ENCODE measurements at regions not wholly inside any gene's neighbourhood (a gene's known extent, or its start where the extent isn't known, plus 50 kb on each side); places are given as distances from the start of the nearest gene placed in this dataset.

DNA sequence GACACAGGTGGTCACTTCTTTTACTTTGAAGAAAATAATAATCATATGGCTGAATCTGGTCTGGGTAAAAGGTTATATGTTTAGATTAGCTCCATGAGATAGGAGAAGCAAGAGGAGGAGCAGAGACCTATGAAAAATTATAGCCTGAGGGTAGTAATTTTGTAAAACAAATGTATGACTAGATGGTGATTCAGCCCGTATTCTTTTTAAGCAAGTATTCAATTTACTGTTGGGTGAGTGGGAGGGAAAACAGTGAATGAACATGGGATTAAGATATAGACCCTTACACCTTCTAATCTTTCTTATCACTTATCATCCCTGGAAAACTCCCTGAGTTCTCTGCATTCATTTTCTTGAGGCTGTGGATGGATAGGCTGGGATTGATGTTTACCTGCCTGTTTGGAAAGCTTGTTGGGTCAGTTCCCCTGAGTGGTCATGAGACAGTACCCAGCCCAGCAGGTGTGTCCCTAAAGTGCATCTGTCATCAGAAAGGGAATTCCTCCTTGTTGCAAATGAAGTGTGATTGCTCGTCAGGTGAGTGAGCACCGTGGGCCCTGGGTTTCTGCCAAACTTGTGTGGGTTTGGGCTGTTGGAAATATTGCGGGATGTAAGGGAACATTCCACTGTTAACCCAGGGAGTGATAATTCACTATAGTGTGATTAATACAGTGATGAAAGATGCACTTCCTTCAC, 101.2 kb upstream of the GDNF start:
- Histone ChIP-seq H2AFZ (ENCODE audit: low read length) (no peak overlapping the region), H3K4me3 (ENCODE audit: low read depth, low read length, poor library complexity, severe bottlenecking) (no peak overlapping the region), H3K4me2 (ENCODE audit: low read length) (no peak overlapping the region), H4K20me1 (ENCODE audit: insufficient read depth, low read length) (no peaks in the 10 kb centered on the region), H3K27ac (ENCODE audit: low read depth, low read length, poor library complexity, severe bottlenecking) (no peak overlapping the region), H3K79me2 (ENCODE audit: insufficient read depth, low read depth, low read length) (no peaks in the 10 kb centered on the region), H3K9me3 (ENCODE audit: low read length) (no peaks in the 10 kb centered on the region), H3K36me3 (ENCODE audit: insufficient read depth, low read length) (no peaks in the 10 kb centered on the region), H3K4me1 (ENCODE audit: insufficient read depth, low read length, poor library complexity, severe bottlenecking) (no peaks in the 10 kb centered on the region), H3K9me2 (ENCODE audit: insufficient read depth, low read length) (no peaks in the 10 kb centered on the region; the same call in 1 of the 2 replicates)
- BruUV-seq (replicated peaks): no TSS peak
- intact Hi-C loops (cut with micrococcal nuclease; ENCODE audit: unreplicated experiment): no loop called here
- ChIA-PET CTCF (ENCODE audit: unreplicated experiment) (no interaction called here), POLR2A (no interaction called here)
- DNase-seq (ENCODE audit: low spot score): no peak
- TF ChIP-seq, protein P1, sequence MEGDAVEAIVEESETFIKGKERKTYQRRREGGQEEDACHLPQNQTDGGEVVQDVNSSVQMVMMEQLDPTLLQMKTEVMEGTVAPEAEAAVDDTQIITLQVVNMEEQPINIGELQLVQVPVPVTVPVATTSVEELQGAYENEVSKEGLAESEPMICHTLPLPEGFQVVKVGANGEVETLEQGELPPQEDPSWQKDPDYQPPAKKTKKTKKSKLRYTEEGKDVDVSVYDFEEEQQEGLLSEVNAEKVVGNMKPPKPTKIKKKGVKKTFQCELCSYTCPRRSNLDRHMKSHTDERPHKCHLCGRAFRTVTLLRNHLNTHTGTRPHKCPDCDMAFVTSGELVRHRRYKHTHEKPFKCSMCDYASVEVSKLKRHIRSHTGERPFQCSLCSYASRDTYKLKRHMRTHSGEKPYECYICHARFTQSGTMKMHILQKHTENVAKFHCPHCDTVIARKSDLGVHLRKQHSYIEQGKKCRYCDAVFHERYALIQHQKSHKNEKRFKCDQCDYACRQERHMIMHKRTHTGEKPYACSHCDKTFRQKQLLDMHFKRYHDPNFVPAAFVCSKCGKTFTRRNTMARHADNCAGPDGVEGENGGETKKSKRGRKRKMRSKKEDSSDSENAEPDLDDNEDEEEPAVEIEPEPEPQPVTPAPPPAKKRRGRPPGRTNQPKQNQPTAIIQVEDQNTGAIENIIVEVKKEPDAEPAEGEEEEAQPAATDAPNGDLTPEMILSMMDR (conservative IDR thresholded peaks at IDR 0.05; ENCODE audit: low read length): no peak
- TF ChIP-seq EZH2phosphoT487 (IDR thresholded peaks at IDR 0.05; ENCODE audit: borderline replicate concordance, low read depth, low read length): no peak

DNA sequence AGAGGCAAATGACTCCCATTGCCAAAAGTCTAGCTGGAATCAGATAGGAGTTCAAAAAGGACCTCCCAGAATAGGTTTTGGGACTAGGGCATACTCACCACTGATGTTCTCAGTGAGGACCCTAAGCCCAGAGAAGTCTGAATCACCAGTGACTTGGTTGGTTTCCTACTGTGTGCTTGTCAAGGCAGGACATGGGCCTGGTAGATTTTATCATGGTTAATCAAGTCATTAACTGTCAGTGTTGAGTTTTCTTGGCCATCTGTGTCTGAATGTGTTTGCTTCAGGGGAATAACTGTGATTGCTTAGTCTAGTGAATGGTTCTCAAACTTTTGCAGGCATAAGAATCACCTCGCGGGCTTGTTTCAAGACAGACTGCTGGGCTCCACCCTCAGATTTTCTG, 99.0 kb upstream of the GDNF start:
- Histone ChIP-seq H4K20me1 (ENCODE audit: insufficient read depth, low read length) (no peaks in the 10 kb centered on the region), H3K4me3 (ENCODE audit: low read depth, low read length, poor library complexity, severe bottlenecking) (no peak overlapping the region), H2AFZ (ENCODE audit: low read length) (no peak overlapping the region), H3K9me2 (ENCODE audit: insufficient read depth, low read length) (no peaks in the 10 kb centered on the region; the same call in 1 of the 2 replicates), H3K4me1 (ENCODE audit: insufficient read depth, low read length, poor library complexity, severe bottlenecking) (no peaks in the 10 kb centered on the region), H3K36me3 (ENCODE audit: insufficient read depth, low read length) (no peaks in the 10 kb centered on the region), H3K27ac (ENCODE audit: low read depth, low read length, poor library complexity, severe bottlenecking) (no peak overlapping the region), H3K4me2 (ENCODE audit: low read length) (no peak overlapping the region), H3K79me2 (ENCODE audit: insufficient read depth, low read depth, low read length) (no peaks in the 10 kb centered on the region), H3K9me3 (ENCODE audit: low read length) (no peaks in the 10 kb centered on the region)
- intact Hi-C loops (cut with micrococcal nuclease; ENCODE audit: unreplicated experiment): no loop called here
- no TSS peak for BruUV-seq (replicated peaks)
- ChIA-PET CTCF (ENCODE audit: unreplicated experiment) (no interaction called here), POLR2A (no interaction called here)
- no peak for DNase-seq (ENCODE audit: low spot score)
- TF ChIP-seq, protein P1 (conservative IDR thresholded peaks at IDR 0.05; ENCODE audit: low read length): no peak
- TF ChIP-seq EZH2phosphoT487 (IDR thresholded peaks at IDR 0.05; ENCODE audit: borderline replicate concordance, low read depth, low read length): no peak

DNA sequence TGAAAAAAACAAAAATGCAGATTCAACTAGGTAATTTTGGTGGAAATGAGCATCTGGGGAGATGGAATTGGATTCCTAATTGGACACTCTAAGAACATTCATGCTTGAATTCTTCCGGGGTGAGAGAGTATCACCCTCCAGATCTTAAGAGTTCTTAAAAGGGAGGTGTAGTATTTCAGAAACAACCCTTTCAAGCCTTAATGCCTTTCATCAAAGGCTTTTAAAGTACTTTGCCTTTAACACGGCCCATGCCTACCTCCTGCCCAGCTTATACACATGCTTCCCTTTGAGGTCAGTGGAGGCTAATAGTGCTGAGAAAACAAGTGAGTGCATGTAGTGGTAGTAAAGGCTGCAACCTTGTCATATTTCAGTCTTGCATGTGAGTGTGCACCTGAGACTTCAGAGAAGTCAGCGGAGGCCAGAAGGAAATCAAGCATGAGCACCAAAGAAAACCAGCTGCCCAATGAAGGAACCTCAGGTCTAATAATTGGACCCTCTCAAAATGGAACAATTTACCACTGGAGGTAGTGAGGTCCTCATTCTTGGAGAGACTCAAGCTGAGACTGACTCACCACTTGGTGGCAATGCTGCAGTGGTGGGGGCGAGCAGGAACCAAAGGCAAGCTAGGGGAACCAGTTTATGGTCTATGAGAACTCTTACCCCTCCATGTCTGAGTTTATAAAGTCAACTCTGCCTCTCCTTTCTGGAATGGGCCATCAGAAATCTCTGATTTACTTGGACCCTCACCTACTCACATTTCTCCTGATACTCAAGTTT, 98.4 kb upstream of the GDNF start:
- no peak overlapping the region for H2AFZ ChIP-seq (ENCODE audit: low read length)
- H3K9me2 ChIP-seq (ENCODE audit: insufficient read depth, low read length): no peaks in the 10 kb centered on the region; the same call in 1 of the 2 replicates
- no peak for DNase-seq (ENCODE audit: low spot score)
- ChIA-PET CTCF (ENCODE audit: unreplicated experiment) (no interaction called here), POLR2A (interaction anchor here (0.5 kb wide), 1 partner anchor 43 kb away, joined by 3 read pairs; no protein-coding TSS in a partner anchor)
- H3K4me1 ChIP-seq (ENCODE audit: insufficient read depth, low read length, poor library complexity, severe bottlenecking): no peaks in the 10 kb centered on the region
- no peak overlapping the region for H3K4me3 ChIP-seq (ENCODE audit: low read depth, low read length, poor library complexity, severe bottlenecking)
- BruUV-seq (replicated peaks): no TSS peak
- intact Hi-C loops (cut with micrococcal nuclease; ENCODE audit: unreplicated experiment): no loop called here
- no peak overlapping the region for H3K27ac ChIP-seq (ENCODE audit: low read depth, low read length, poor library complexity, severe bottlenecking)
- TF ChIP-seq, protein P1 (conservative IDR thresholded peaks at IDR 0.05; ENCODE audit: low read length): no peak
- TF ChIP-seq EZH2phosphoT487 (IDR thresholded peaks at IDR 0.05; ENCODE audit: borderline replicate concordance, low read depth, low read length): no peak
- no peaks in the 10 kb centered on the region for H3K36me3 ChIP-seq (ENCODE audit: insufficient read depth, low read length)
- no peak overlapping the region for H3K4me2 ChIP-seq (ENCODE audit: low read length)
- H3K79me2 ChIP-seq (ENCODE audit: insufficient read depth, low read depth, low read length): no peaks in the 10 kb centered on the region
- no peaks in the 10 kb centered on the region for H3K9me3 ChIP-seq (ENCODE audit: low read length)
- no peaks in the 10 kb centered on the region for H4K20me1 ChIP-seq (ENCODE audit: insufficient read depth, low read length)

All from OCI-LY7 (cell line).